KMS-11 (cell line): ENCODE measurements at regions not wholly inside any gene's neighbourhood (a gene's known extent, or its start where the extent isn't known, plus 50 kb on each side); places are given as distances from the start of the nearest gene placed in this dataset.

Experiments used
- H2AFZ ChIP-seq: fragments of 200-600 bp; sonication (generic); 2 replicates; pipeline ENCODE4 v1.6.1; 2016; ENCODE audit warnings: antibody characterized with exemption, mixed run types, low read depth
- H3K27ac ChIP-seq: fragments of 200-600 bp; sonication (generic); 2 replicates; pipeline ENCODE4 v1.6.1; 2016; ENCODE audit warnings: mild to moderate bottlenecking, mixed run types
- H3K27me3 ChIP-seq: fragments of 200-600 bp; sonication (generic); 2 replicates; pipeline ENCODE4 v1.6.1; 2017; ENCODE audit warnings: mild to moderate bottlenecking, low read depth, mixed run types, moderate library complexity; ENCODE audit not compliant: insufficient read depth
- H3K36me3 ChIP-seq: fragments of 200-600 bp; sonication (generic); 2 replicates; pipeline ENCODE4 v1.6.1; 2017; ENCODE audit warnings: mild to moderate bottlenecking, mixed run types; ENCODE audit not compliant: insufficient read depth
- H3K4me1 ChIP-seq: fragments of 200-600 bp; sonication (generic); 2 replicates; pipeline ENCODE4 v1.6.1; 2016; ENCODE audit warnings: mild to moderate bottlenecking, low read depth, mixed run types; ENCODE audit not compliant: poor library complexity, severe bottlenecking
- H3K4me2 ChIP-seq: fragments of 200-600 bp; sonication (generic); 2 replicates; pipeline ENCODE4 v1.7.0; 2016; ENCODE audit warnings: mild to moderate bottlenecking, mixed run types
- H3K4me3 ChIP-seq: fragments of 200-600 bp; sonication (generic); IDR thresholded peaks from 2 replicates; pipeline ENCODE4 v1.6.1; 2017; ENCODE audit warnings: low read depth, low read length, mixed read lengths; ENCODE audit not compliant: insufficient read depth
- H3K79me2 ChIP-seq: fragments of 200-600 bp; sonication (generic); 2 replicates; pipeline ENCODE4 v1.6.1; 2016; ENCODE audit warnings: low read depth, mixed run types; ENCODE audit not compliant: insufficient read depth
- H3K9ac ChIP-seq: fragments of 200-600 bp; sonication (generic); 2 replicates; pipeline ENCODE4 v1.6.1; 2016; ENCODE audit warnings: mild to moderate bottlenecking, mixed run types
- H4K20me1 ChIP-seq: fragments of 200-600 bp; sonication (generic); 2 replicates; pipeline ENCODE4 v1.6.1; 2016; ENCODE audit warnings: mild to moderate bottlenecking, mixed run types; ENCODE audit not compliant: insufficient read depth
- CTCF ChIP-seq: fragments of 200-600 bp; sonication (generic); conservative IDR thresholded peaks from 2 replicates; pipeline ENCODE4 v1.6.1; 2017; ENCODE audit warnings: low read depth, mild to moderate bottlenecking, antibody characterized with exemption, low read length, moderate library complexity, mixed read lengths

DNA sequence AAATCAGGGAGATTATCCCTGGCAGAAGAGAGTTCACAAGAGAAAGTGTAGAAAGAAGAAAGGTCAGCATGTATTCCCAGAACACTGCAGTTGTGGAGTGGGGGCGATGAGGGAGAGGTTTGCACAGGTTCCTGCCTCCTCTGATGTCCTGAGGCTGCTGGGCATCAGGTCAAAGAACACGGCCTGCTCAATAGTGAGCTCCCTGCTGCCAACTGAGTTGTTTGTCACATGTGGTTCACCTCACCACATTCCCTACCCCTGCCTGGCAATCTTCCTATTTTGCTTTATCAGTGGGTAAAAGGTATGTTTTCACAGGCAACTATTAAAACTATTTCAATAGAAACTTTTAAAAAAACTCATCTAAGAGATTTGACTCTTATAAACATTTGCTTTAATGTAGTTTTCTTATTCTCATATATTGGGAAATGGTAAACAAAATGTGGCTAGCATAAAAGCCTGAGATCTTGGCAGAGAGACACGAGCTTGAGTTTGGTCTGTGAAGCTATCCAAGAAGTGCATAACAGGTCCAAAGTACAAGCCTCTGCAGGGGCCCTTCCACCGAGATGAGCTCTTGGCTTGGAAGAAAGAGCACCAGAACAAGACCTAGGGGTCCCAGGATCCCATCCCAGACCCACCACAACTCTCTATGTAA lies 123.9 kb upstream of the SRD5A2 start:
- Histone ChIP-seq H3K4me1 (no peaks in the 10 kb centered on the region), H3K36me3 (no peaks in the 10 kb centered on the region), H3K79me2 (no peaks in the 10 kb centered on the region), H3K4me3 (no peak overlapping the region), H4K20me1 (no peaks in the 10 kb centered on the region), H3K4me2 (no peak overlapping the region), H3K27me3 (no peaks in the 10 kb centered on the region), H3K27ac (no peak overlapping the region), H2AFZ (no peak overlapping the region), H3K9ac (no peak overlapping the region)
- TF ChIP-seq CTCF = no peak

GRCh38 chr2:31703253-31703652 lies 122.5 kb upstream of the SRD5A2 start:
- Histone ChIP-seq H3K36me3 (no peaks in the 10 kb centered on the region), H3K4me3 (no peak overlapping the region)

GRCh38 chr2:31698722-31699121 lies 118.0 kb upstream of the SRD5A2 start:
- H3K79me2 ChIP-seq = no peaks in the 10 kb centered on the region
- H3K36me3 ChIP-seq = no peaks in the 10 kb centered on the region
- no peaks in the 10 kb centered on the region for H3K27me3 ChIP-seq
- H3K4me3 ChIP-seq = no peak overlapping the region
- no peak overlapping the region for H3K27ac ChIP-seq
- no peaks in the 10 kb centered on the region for H4K20me1 ChIP-seq
- H3K4me2 ChIP-seq = no peak overlapping the region
- no peak overlapping the region for H2AFZ ChIP-seq
- H3K4me1 ChIP-seq = no peaks in the 10 kb centered on the region
- no peak overlapping the region for H3K9ac ChIP-seq
- no peak for TF ChIP-seq CTCF

More at GRCh38 chr2:31703253-31703652, 122.5 kb upstream of the SRD5A2 start:
- no peaks in the 10 kb centered on the region for H4K20me1 ChIP-seq
- no peaks in the 10 kb centered on the region for H3K79me2 ChIP-seq
- H2AFZ ChIP-seq = no peak overlapping the region
- no peak overlapping the region for H3K9ac ChIP-seq
- no peak overlapping the region for H3K27ac ChIP-seq
- H3K4me1 ChIP-seq = no peaks in the 10 kb centered on the region
- no peak overlapping the region for H3K4me2 ChIP-seq
- H3K27me3 ChIP-seq = no peaks in the 10 kb centered on the region
- TF ChIP-seq CTCF = no peak

DNA sequence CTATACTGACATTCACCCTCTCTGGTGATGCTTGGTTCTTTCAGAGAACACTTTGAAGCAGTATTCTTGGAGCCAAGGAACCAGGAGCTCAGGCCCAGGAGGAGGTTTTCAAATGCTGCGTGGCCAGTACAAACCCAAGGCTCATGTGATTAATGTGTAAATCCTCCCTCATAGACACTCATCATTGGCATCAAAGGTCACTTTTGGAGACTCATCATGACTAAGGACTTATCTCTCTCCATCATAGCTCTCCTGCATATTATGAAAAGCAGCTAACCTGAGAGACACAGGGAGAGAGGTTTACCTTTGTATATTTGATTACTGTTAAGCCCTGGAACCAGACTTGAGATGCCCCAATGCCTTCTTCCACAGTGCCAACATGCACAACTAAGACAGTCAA lies 115.3 kb upstream of the SRD5A2 start:
- H2AFZ ChIP-seq = no peak overlapping the region
- no peaks in the 10 kb centered on the region for H3K79me2 ChIP-seq
- H3K4me2 ChIP-seq = no peak overlapping the region
- no peak overlapping the region for H3K4me3 ChIP-seq
- H3K27me3 ChIP-seq = no peaks in the 10 kb centered on the region
- no peaks in the 10 kb centered on the region for H3K36me3 ChIP-seq
- H3K4me1 ChIP-seq = no peaks in the 10 kb centered on the region
- no peak for TF ChIP-seq CTCF
- H4K20me1 ChIP-seq = no peaks in the 10 kb centered on the region
- no peak overlapping the region for H3K9ac ChIP-seq
- no peak overlapping the region for H3K27ac ChIP-seq
